ENCODE measurements at regions not wholly inside any gene's neighbourhood (a gene's known extent, or its start where the extent isn't known, plus 50 kb on each side); places are given as distances from the start of the nearest gene placed in this dataset.

GRCh38 chr16:31754998-31755615 is 118.5 kb upstream of the ZNF267 start:
- TF ChIP-seq EZH2 (IDR thresholded peaks at IDR 0.05; ENCODE audit: insufficient read depth, poor library complexity, severe bottlenecking) (no peak), EZH2phosphoT487 (IDR thresholded peaks at IDR 0.05; ENCODE audit: insufficient read depth, low read depth) (no peak)

All from GM23248 (cell line).